Upper lobe of right lung (tissue), 1 donor: ENCODE measurements at regions not wholly inside any gene's neighbourhood (a gene's known extent, or its start where the extent isn't known, plus 50 kb on each side); places are given as distances from the start of the nearest gene placed in this dataset.

Experiments used
- ATAC-seq: fragments of 200-7000 bp; cut with Tn5 transposase; one replicate; pipeline ENCODE4 v1.9.1; 2020; ENCODE audit warnings: mild to moderate bottlenecking, moderate library complexity
- DNase-seq: peaks from one replicate; pipeline ENCODE4 v3.0.0-alpha.2; 2020
- H3K27ac ChIP-seq: fragments of 200-600 bp; one replicate; pipeline ENCODE4 v1.8.0; 2022
- H3K27me3 ChIP-seq: fragments of 200-600 bp; one replicate; pipeline ENCODE4 v1.8.0; 2022; ENCODE audit warnings: mild to moderate bottlenecking
- H3K36me3 ChIP-seq: fragments of 200-600 bp; one replicate; pipeline ENCODE4 v1.8.0; 2022
- H3K4me1 ChIP-seq: fragments of 200-600 bp; one replicate; pipeline ENCODE4 v1.8.0; 2022
- H3K4me3 ChIP-seq: fragments of 200-600 bp; one replicate; pipeline ENCODE4 v1.8.0; 2022; ENCODE audit warnings: mild to moderate bottlenecking
- H3K9me3 ChIP-seq: fragments of 200-600 bp; one replicate; pipeline ENCODE4 v1.8.0; 2022
- CTCF ChIP-seq: fragments of 200-600 bp; IDR thresholded peaks from one replicate; pipeline ENCODE4 v1.8.0; 2022; ENCODE audit warnings: antibody characterized with exemption
- intact Hi-C: fragments of 100-400 bp; cut with DNase I; formaldehyde crosslinking; loops from one replicate; pipeline ENCODE4 v1.11.0; 2022
- donor health status: DM: no; HTN: yes; CAD: no; lungs with severe emphysema.

GRCh38 chr19:34851277-34851804, 75.4 kb upstream of the ZNF30 start:
- no peak for TF ChIP-seq CTCF
- ATAC-seq = no peak
- peak; percentile 31 for DNase-seq

DNA sequence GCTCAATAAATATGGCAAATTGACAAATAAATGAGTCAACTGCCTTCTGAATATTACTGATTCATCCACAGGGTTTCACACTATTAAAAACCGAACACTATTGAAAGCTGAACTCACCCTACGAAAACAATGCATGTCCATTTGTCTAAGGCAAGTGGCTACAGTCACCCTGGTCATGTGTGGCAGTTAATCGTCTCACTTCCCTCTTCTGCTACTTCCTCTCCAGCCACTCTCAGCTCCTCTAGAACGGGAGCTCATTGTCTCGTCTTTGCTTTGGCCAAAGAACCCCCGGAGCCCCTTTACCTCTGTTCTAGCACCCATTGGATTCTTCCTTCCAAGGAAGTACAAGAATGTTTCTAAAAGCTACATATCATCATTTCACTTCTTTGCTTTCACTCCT, 74.4 kb upstream of the ZNF599 start:
- Histone ChIP-seq H3K4me3 (no peak overlapping the region), H3K36me3 (no peaks in the 10 kb centered on the region), H3K9me3 (no peaks in the 10 kb centered on the region), H3K4me1 (no peaks in the 10 kb centered on the region), H3K27ac (no peak overlapping the region), H3K27me3 (no peaks in the 10 kb centered on the region)
- intact Hi-C loops = no loop called here
- no peak for TF ChIP-seq CTCF
- no peak for ATAC-seq
- no peak for DNase-seq

More at GRCh38 chr19:34851277-34851804, 75.4 kb upstream of the ZNF30 start:
- Histone ChIP-seq H3K36me3 (no peaks in the 10 kb centered on the region), H3K4me3 (no peak overlapping the region), H3K9me3 (no peaks in the 10 kb centered on the region), H3K27ac (no peak overlapping the region), H3K4me1 (no peaks in the 10 kb centered on the region), H3K27me3 (no peaks in the 10 kb centered on the region)
- intact Hi-C loops = no loop called here

DNA sequence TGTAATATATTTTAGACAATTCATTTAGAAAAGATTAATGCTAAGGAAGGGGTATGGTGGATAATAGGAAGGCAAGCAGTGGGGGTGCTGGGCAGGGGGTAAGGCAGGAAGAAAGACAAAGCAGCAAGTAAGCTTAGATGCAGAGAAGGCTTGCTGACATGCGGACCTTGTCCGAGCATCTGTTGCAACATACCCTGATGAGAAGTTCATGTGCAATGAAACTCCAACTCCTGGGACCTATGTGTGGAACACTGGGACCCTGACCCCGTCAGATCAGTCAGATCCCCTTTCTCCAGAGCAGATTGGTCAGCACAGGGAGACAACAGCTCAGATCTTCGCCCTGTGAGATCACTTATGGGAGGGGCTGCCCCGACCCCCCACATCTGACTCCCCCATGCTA, 71.3 kb upstream of the ZNF599 start:
- TF ChIP-seq CTCF = no peak
- intact Hi-C loops = no loop called here

DNA sequence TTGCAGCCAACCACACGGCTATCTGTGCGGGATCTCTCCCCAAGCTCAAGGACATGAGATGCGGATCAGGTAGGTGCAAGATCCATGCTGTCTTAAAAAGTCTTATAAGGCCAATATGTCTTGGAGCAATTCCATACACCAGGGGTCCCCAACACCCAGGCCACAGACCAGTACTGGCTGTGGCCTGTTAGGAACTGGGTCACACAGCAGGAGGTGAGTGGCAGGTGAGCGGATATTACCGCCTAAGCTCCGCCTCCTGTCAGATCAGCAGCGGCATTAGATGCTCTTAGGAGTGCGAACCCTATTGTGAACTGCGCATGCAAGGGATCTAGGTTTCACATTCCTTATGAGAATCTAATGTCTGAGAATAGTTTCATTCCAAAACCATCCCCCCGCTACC, 68.8 kb upstream of the ZNF599 start:
- no peak for TF ChIP-seq CTCF
- H3K27ac ChIP-seq = no peak overlapping the region
- no peaks in the 10 kb centered on the region for H3K36me3 ChIP-seq
- no peaks in the 10 kb centered on the region for H3K27me3 ChIP-seq
- intact Hi-C loops = no loop called here
- no peak overlapping the region for H3K4me3 ChIP-seq
- ATAC-seq (no peak), DNase-seq (no peak)
- no peaks in the 10 kb centered on the region for H3K9me3 ChIP-seq
- H3K4me1 ChIP-seq = peaks cover 7% of the 10 kb centered on the region

More for the DNA sequence above, 71.3 kb upstream of the ZNF599 start:
- H3K9me3 ChIP-seq = no peaks in the 10 kb centered on the region
- no peaks in the 10 kb centered on the region for H3K4me1 ChIP-seq
- no peak overlapping the region for H3K4me3 ChIP-seq
- no peak for DNase-seq
- no peak overlapping the region for H3K27ac ChIP-seq
- H3K27me3 ChIP-seq = no peaks in the 10 kb centered on the region
- ATAC-seq = no peak
- H3K36me3 ChIP-seq = no peaks in the 10 kb centered on the region

GRCh38 chr19:34838753-34839431, 65.9 kb upstream of the ZNF599 start:
- intact Hi-C loops = no loop called here
- Histone ChIP-seq H3K36me3 (no peaks in the 10 kb centered on the region), H3K4me1 (peaks cover 7% of the 10 kb centered on the region), H3K4me3 (peak overlapping the region; percentile 29), H3K27me3 (no peaks in the 10 kb centered on the region), H3K9me3 (no peaks in the 10 kb centered on the region), H3K27ac (no peak overlapping the region)
- TF ChIP-seq CTCF = peak; percentile 32
- ATAC-seq (peak; percentile 54), DNase-seq (no peak)
